HEK293 (cell line): ENCODE measurements at regions not wholly inside any gene's neighbourhood (a gene's known extent, or its start where the extent isn't known, plus 50 kb on each side); places are given as distances from the start of the nearest gene placed in this dataset.

Experiments used
- GLIS1 ChIP-seq: fragments of 450-650 bp; formaldehyde crosslinking; IDR thresholded peaks from 2 replicates; pipeline ENCODE4 v1.5.1; 2016; ENCODE audit warnings: missing biosample characterization, missing genetic modification characterization
- HOXD13 ChIP-seq: sonication (generic); formaldehyde crosslinking; IDR thresholded peaks from 2 replicates; pipeline ENCODE4 v1.8.0; 2022; ENCODE audit warnings: missing genetic modification reagents, borderline replicate concordance
- KLF9 ChIP-seq: fragments of 450-650 bp; formaldehyde crosslinking; IDR thresholded peaks from 2 replicates; pipeline ENCODE4 v1.5.1; 2016; ENCODE audit warnings: missing biosample characterization, missing genetic modification characterization, low read depth
- MYNN ChIP-seq: fragments of 450-650 bp; formaldehyde crosslinking; IDR thresholded peaks from 2 replicates; pipeline ENCODE4 v1.5.1; 2016; ENCODE audit warnings: missing biosample characterization, missing genetic modification characterization, borderline replicate concordance
- OSR2 ChIP-seq: fragments of 450-650 bp; formaldehyde crosslinking; IDR thresholded peaks from 2 replicates; pipeline ENCODE4 v1.5.1; 2016; ENCODE audit warnings: missing biosample characterization, missing genetic modification characterization
- OVOL3 ChIP-seq: fragments of 450-650 bp; formaldehyde crosslinking; IDR thresholded peaks from 2 replicates; pipeline ENCODE4 v1.5.1; 2016; ENCODE audit warnings: missing biosample characterization, missing genetic modification characterization
- SCRT1 ChIP-seq: fragments of 450-650 bp; formaldehyde crosslinking; IDR thresholded peaks from 2 replicates; pipeline ENCODE4 v1.5.1; 2016; ENCODE audit warnings: missing biosample characterization, missing genetic modification characterization, borderline replicate concordance
- SETDB1 ChIP-seq: IDR thresholded peaks from one replicate; pipeline ENCODE4 v1.6.1; 2017; ENCODE audit warnings: mild to moderate bottlenecking, low read length, moderate library complexity, mixed read lengths; ENCODE audit not compliant: insufficient read length
- SP2 ChIP-seq: fragments of 450-650 bp; formaldehyde crosslinking; IDR thresholded peaks from 2 replicates; pipeline ENCODE4 v1.5.1; 2016; ENCODE audit warnings: missing biosample characterization, missing genetic modification characterization
- WT1 ChIP-seq: fragments of 450-650 bp; formaldehyde crosslinking; IDR thresholded peaks from 2 replicates; pipeline ENCODE4 v1.5.1; 2016; ENCODE audit warnings: missing biosample characterization, missing genetic modification characterization
- ZBTB1 ChIP-seq: fragments of 450-650 bp; formaldehyde crosslinking; IDR thresholded peaks from 2 replicates; pipeline ENCODE4 v1.5.1; 2016; ENCODE audit warnings: missing biosample characterization, missing genetic modification characterization
- ZBTB8A ChIP-seq: fragments of 450-650 bp; formaldehyde crosslinking; IDR thresholded peaks from 2 replicates; pipeline ENCODE4 v1.5.1; 2016; ENCODE audit warnings: missing biosample characterization, missing genetic modification characterization
- ZNF140 ChIP-seq: fragments of 450-650 bp; formaldehyde crosslinking; IDR thresholded peaks from 2 replicates; pipeline ENCODE4 v1.5.1; 2016; ENCODE audit warnings: missing biosample characterization, missing genetic modification characterization
- ZNF16 ChIP-seq: fragments of 450-650 bp; formaldehyde crosslinking; IDR thresholded peaks from 2 replicates; pipeline ENCODE4 v1.5.1; 2016; ENCODE audit warnings: low read depth, missing biosample characterization, missing genetic modification characterization
- ZNF19 ChIP-seq: fragments of 450-650 bp; formaldehyde crosslinking; IDR thresholded peaks from 2 replicates; pipeline ENCODE4; 2016; ENCODE audit warnings: missing biosample characterization, missing genetic modification characterization, low read depth
- ZNF23 ChIP-seq: fragments of 450-650 bp; formaldehyde crosslinking; IDR thresholded peaks from 2 replicates; pipeline ENCODE4 v1.5.1; 2016; ENCODE audit warnings: missing biosample characterization, missing genetic modification characterization, borderline replicate concordance
- ZNF324 ChIP-seq: fragments of 450-650 bp; formaldehyde crosslinking; IDR thresholded peaks from 2 replicates; pipeline ENCODE4 v1.5.1; 2016; ENCODE audit warnings: missing biosample characterization, missing genetic modification characterization
- ZNF335 ChIP-seq: fragments of 450-650 bp; formaldehyde crosslinking; conservative IDR thresholded peaks from 2 replicates; pipeline ENCODE4 v1.5.1; 2016; ENCODE audit warnings: missing biosample characterization, missing genetic modification characterization
- ZNF366 ChIP-seq: fragments of 450-650 bp; formaldehyde crosslinking; conservative IDR thresholded peaks from 2 replicates; pipeline ENCODE4 v1.5.1; 2016; ENCODE audit warnings: missing biosample characterization, missing genetic modification characterization
- ZNF391 ChIP-seq: fragments of 450-650 bp; formaldehyde crosslinking; IDR thresholded peaks from 2 replicates; pipeline ENCODE4 v1.5.1; 2016; ENCODE audit warnings: low read depth, missing biosample characterization, missing genetic modification characterization, borderline replicate concordance
- ZNF423 ChIP-seq: fragments of 450-650 bp; formaldehyde crosslinking; IDR thresholded peaks from 2 replicates; pipeline ENCODE4 v1.5.1; 2016; ENCODE audit warnings: missing biosample characterization, missing genetic modification characterization
- ZNF510 ChIP-seq: fragments of 450-650 bp; formaldehyde crosslinking; IDR thresholded peaks from 2 replicates; pipeline ENCODE4 v1.5.1; 2018; ENCODE audit warnings: mild to moderate bottlenecking, missing genetic modification characterization, missing biosample characterization; ENCODE audit not compliant: insufficient replicate concordance
- ZNF514 ChIP-seq: fragments of 450-650 bp; formaldehyde crosslinking; IDR thresholded peaks from 2 replicates; pipeline ENCODE4 v1.5.1; 2016; ENCODE audit warnings: missing biosample characterization, missing genetic modification characterization
- ZNF548 ChIP-seq: fragments of 450-650 bp; formaldehyde crosslinking; IDR thresholded peaks from 2 replicates; pipeline ENCODE4 v1.5.1; 2016; ENCODE audit warnings: missing biosample characterization, missing genetic modification characterization
- ZNF560 ChIP-seq: fragments of 450-650 bp; formaldehyde crosslinking; IDR thresholded peaks from 2 replicates; pipeline ENCODE4 v1.5.1; 2017; ENCODE audit warnings: missing biosample characterization, missing genetic modification characterization, borderline replicate concordance
- ZNF585B ChIP-seq: fragments of 450-650 bp; formaldehyde crosslinking; IDR thresholded peaks from 2 replicates; pipeline ENCODE4 v1.5.1; 2016; ENCODE audit warnings: missing biosample characterization, missing genetic modification characterization
- ZNF610 ChIP-seq: fragments of 450-650 bp; formaldehyde crosslinking; IDR thresholded peaks from 2 replicates; pipeline ENCODE4 v1.5.1; 2016; ENCODE audit warnings: missing biosample characterization, missing genetic modification characterization, borderline replicate concordance
- ZNF785 ChIP-seq: fragments of 450-650 bp; formaldehyde crosslinking; IDR thresholded peaks from 2 replicates; pipeline ENCODE4 v1.5.1; 2016; ENCODE audit warnings: missing biosample characterization, missing genetic modification characterization
- ZNF792 ChIP-seq: fragments of 450-650 bp; formaldehyde crosslinking; IDR thresholded peaks from 2 replicates; pipeline ENCODE4 v1.5.1; 2016; ENCODE audit warnings: missing biosample characterization, missing genetic modification characterization
- ZSCAN30 ChIP-seq: fragments of 450-650 bp; IDR thresholded peaks from 2 replicates; pipeline ENCODE4 v1.5.1; 2018; ENCODE audit warnings: missing biosample characterization, mild to moderate bottlenecking, missing genetic modification characterization, moderate library complexity
- ZXDB ChIP-seq: fragments of 450-650 bp; formaldehyde crosslinking; IDR thresholded peaks from 2 replicates; pipeline ENCODE4 v1.5.1; 2016; ENCODE audit warnings: missing biosample characterization, missing genetic modification characterization
- TF ChIP-seq, protein P1 (sequence below): fragments of 450-650 bp; formaldehyde crosslinking; IDR thresholded peaks from 2 replicates; pipeline ENCODE4 v1.5.1; 2016; ENCODE audit warnings: missing biosample characterization, missing genetic modification characterization
- TF ChIP-seq, protein P2 (sequence below): fragments of 450-650 bp; formaldehyde crosslinking; IDR thresholded peaks from 2 replicates; pipeline ENCODE4 v1.5.1; 2016; ENCODE audit warnings: missing biosample characterization, missing genetic modification characterization
- TF ChIP-seq, protein P3 (sequence below): fragments of 450-650 bp; formaldehyde crosslinking; IDR thresholded peaks from 2 replicates; pipeline ENCODE4 v1.5.1; 2017; ENCODE audit warnings: missing biosample characterization, missing genetic modification characterization
- TF ChIP-seq, protein P4 (sequence below): fragments of 450-650 bp; formaldehyde crosslinking; IDR thresholded peaks from 2 replicates; pipeline ENCODE4 v1.5.1; 2016; ENCODE audit warnings: missing biosample characterization, missing genetic modification characterization
- TF ChIP-seq, protein P5 (sequence below): fragments of 450-650 bp; formaldehyde crosslinking; IDR thresholded peaks from 2 replicates; pipeline ENCODE4 v1.5.1; 2017; ENCODE audit warnings: missing biosample characterization, missing genetic modification characterization

DNA sequence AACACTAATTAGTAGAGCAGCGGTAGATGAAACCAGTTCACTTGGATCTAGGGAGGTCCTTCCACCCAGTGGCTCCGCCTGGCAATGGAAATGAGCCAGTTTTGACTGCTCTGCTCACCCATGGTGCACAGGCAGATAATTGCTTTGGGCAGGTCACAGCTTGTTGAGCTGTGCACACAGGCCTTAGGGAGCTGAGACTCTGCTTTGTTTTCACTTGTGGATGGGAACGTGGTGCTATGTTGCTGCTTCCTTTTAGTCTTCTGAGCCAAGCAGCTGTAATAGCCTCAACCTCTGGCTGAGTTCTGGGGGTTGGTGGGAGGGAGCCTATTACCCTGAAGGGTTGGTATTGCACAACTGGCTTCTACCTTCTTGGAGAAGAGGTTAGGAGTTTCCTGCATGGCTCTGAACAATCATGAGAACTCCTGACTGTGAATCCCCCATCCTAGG, 262.3 kb upstream of the MTNR1B start (continued):
- TF ChIP-seq KLF9 (tag by site-specific recombination) (no peak), ZNF19 (tag by site-specific recombination) (no peak), ZNF324 (tag by site-specific recombination) (peak; percentile 49; the same call in 1 of the 2 replicates), ZNF335 (tag by site-specific recombination) (0 out of 2 replicates have a peak, but pooled peaks have one; percentile 27), OSR2 (tag by site-specific recombination) (peak; percentile 85), SETDB1 (no peak), ZSCAN30 (tag by site-specific recombination) (peak; percentile 97), ZNF548 (tag by site-specific recombination) (no peak), ZNF391 (tag by site-specific recombination) (0 out of 2 replicates have a peak, but pooled peaks have one; percentile 61), MYNN (tag by site-specific recombination) (no peak), ZNF785 (tag by site-specific recombination) (no peak), SCRT1 (peak; percentile 97), ZNF792 (tag by site-specific recombination) (0 out of 2 replicates have a peak, but pooled peaks have one; percentile 31), SP2 (tag by site-specific recombination) (0 out of 2 replicates have a peak, but pooled peaks have one; percentile 15), ZNF16 (tag by site-specific recombination) (no peak), GLIS1 (tag by site-specific recombination) (peak; percentile 88), WT1 (peak; percentile 76), ZNF514 (no peak), ZNF140 (tag by site-specific recombination) (peak; percentile 9; the same call in 1 of the 2 replicates), ZNF423 (peak; percentile 57; the same call in 1 of the 2 replicates), ZNF585B (tag by site-specific recombination) (no peak), ZNF366 (tag by site-specific recombination) (peak; percentile 89), HOXD13 (CRISPR knock-in tag) (no peak), ZXDB (tag by site-specific recombination) (peak; percentile 79), ZBTB8A (tag by site-specific recombination) (peak; percentile 60), ZNF510 (tag by site-specific recombination) (no peak), ZNF560 (tag by site-specific recombination) (no peak), ZBTB1 (tag by site-specific recombination) (no peak), ZNF610 (tag by site-specific recombination) (peak; percentile 81; the same call in 1 of the 2 replicates), ZNF23 (tag by site-specific recombination) (no peak), OVOL3 (tag by site-specific recombination) (no peak)
- TF ChIP-seq, protein P1, sequence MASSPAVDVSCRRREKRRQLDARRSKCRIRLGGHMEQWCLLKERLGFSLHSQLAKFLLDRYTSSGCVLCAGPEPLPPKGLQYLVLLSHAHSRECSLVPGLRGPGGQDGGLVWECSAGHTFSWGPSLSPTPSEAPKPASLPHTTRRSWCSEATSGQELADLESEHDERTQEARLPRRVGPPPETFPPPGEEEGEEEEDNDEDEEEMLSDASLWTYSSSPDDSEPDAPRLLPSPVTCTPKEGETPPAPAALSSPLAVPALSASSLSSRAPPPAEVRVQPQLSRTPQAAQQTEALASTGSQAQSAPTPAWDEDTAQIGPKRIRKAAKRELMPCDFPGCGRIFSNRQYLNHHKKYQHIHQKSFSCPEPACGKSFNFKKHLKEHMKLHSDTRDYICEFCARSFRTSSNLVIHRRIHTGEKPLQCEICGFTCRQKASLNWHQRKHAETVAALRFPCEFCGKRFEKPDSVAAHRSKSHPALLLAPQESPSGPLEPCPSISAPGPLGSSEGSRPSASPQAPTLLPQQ (tag by site-specific recombination) = peak; percentile 64
- TF ChIP-seq, protein P2, sequence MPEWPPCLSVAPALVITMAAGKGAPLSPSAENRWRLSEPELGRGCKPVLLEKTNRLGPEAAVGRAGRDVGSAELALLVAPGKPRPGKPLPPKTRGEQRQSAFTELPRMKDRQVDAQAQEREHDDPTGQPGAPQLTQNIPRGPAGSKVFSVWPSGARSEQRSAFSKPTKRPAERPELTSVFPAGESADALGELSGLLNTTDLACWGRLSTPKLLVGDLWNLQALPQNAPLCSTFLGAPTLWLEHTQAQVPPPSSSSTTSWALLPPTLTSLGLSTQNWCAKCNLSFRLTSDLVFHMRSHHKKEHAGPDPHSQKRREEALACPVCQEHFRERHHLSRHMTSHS = no peak
- TF ChIP-seq, protein P3, sequence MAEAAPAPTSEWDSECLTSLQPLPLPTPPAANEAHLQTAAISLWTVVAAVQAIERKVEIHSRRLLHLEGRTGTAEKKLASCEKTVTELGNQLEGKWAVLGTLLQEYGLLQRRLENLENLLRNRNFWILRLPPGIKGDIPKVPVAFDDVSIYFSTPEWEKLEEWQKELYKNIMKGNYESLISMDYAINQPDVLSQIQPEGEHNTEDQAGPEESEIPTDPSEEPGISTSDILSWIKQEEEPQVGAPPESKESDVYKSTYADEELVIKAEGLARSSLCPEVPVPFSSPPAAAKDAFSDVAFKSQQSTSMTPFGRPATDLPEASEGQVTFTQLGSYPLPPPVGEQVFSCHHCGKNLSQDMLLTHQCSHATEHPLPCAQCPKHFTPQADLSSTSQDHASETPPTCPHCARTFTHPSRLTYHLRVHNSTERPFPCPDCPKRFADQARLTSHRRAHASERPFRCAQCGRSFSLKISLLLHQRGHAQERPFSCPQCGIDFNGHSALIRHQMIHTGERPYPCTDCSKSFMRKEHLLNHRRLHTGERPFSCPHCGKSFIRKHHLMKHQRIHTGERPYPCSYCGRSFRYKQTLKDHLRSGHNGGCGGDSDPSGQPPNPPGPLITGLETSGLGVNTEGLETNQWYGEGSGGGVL (tag by site-specific recombination) = 0 out of 2 replicates have a peak, but pooled peaks have one; percentile 14
- TF ChIP-seq, protein P4, sequence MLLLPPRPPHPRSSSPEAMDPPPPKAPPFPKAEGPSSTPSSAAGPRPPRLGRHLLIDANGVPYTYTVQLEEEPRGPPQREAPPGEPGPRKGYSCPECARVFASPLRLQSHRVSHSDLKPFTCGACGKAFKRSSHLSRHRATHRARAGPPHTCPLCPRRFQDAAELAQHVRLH (tag by site-specific recombination) = peak; percentile 55; the same call in 1 of the 2 replicates
- TF ChIP-seq, protein P5, sequence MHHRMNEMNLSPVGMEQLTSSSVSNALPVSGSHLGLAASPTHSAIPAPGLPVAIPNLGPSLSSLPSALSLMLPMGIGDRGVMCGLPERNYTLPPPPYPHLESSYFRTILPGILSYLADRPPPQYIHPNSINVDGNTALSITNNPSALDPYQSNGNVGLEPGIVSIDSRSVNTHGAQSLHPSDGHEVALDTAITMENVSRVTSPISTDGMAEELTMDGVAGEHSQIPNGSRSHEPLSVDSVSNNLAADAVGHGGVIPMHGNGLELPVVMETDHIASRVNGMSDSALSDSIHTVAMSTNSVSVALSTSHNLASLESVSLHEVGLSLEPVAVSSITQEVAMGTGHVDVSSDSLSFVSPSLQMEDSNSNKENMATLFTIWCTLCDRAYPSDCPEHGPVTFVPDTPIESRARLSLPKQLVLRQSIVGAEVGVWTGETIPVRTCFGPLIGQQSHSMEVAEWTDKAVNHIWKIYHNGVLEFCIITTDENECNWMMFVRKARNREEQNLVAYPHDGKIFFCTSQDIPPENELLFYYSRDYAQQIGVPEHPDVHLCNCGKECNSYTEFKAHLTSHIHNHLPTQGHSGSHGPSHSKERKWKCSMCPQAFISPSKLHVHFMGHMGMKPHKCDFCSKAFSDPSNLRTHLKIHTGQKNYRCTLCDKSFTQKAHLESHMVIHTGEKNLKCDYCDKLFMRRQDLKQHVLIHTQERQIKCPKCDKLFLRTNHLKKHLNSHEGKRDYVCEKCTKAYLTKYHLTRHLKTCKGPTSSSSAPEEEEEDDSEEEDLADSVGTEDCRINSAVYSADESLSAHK = no peak; the same call in none of the 2 replicates
